ENCODE measurements at regions not wholly inside any gene's neighbourhood (a gene's known extent, or its start where the extent isn't known, plus 50 kb on each side); places are given as distances from the start of the nearest gene placed in this dataset.

DNA sequence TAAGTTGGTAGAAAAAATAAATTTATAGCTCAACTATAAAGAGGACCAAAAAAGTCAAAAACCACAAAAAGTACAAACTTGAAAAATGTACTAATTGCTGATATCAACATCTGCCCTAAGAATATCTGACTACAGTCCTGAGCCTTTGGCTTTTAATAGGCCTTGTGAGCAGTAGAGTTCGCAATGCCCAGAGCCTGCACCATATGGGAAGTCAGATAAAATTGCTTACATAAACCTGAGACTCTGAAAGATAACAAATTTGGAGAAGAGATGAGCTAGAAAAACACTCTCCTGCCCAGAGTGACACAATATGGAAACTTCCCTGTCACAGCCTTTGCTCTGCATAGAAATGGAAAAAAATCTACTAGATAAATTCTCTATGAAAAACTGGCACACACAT lies 368.0 kb upstream of the GRIN3A start (continued):
- TF ChIP-seq MAFF (IDR thresholded peaks at IDR 0.05; ENCODE audit: low read depth, low read length) (no peak), ZNF839 (CRISPR knock-in tag; IDR thresholded peaks at IDR 0.05; ENCODE audit: borderline replicate concordance) (no peak), ELF3 (CRISPR knock-in tag; IDR thresholded peaks at IDR 0.05) (no peak), ZSCAN21 (CRISPR knock-in tag; IDR thresholded peaks at IDR 0.05; ENCODE audit: borderline replicate concordance) (no peak), ARNT (IDR thresholded peaks at IDR 0.05) (no peak), SALL1 (CRISPR knock-in tag; IDR thresholded peaks at IDR 0.05) (no peak), KDM1A (CRISPR knock-in tag; IDR thresholded peaks at IDR 0.05) (no peak)
- TF ChIP-seq, protein P1, sequence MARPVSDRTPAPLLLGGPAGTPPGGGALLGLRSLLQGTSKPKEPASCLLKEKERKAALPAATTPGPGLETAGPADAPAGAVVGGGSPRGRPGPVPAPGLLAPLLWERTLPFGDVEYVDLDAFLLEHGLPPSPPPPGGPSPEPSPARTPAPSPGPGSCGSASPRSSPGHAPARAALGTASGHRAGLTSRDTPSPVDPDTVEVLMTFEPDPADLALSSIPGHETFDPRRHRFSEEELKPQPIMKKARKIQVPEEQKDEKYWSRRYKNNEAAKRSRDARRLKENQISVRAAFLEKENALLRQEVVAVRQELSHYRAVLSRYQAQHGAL (CRISPR knock-in tag; IDR thresholded peaks at IDR 0.05; ENCODE audit: not compliant biosample characterization): no peak

DNA sequence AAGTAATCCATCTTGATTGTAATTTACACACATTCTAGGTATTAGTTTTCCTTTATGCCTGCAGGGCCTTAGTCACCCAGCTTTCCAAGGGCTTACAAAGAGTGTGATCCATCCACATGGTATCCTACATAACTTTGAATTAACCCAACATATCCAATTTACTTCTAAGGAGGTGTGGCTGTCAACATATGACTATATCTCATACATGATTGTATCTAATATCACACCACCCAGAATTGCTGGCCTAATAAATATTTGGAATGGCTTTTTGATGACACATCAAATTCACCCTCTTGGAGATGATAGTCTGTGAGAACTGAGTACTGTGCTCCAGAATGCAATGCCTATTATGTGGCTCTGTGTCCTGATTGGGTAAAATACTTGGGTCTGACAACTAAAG lies 363.3 kb upstream of the GRIN3A start:
- Histone ChIP-seq H3K9ac (ENCODE audit: insufficient read depth, low read depth, low read length) (no peak overlapping the region), H4K20me1 (ENCODE audit: insufficient read depth, low read length) (no peaks in the 10 kb centered on the region), H3K27ac (ENCODE audit: extremely low read length, insufficient read depth, low read length) (no peak overlapping the region), H3K4me2 (ENCODE audit: low read depth, low read length) (no peak overlapping the region), H3K9me3 (ENCODE audit: low read length) (no peaks in the 10 kb centered on the region), H3K36me3 (replicated peaks in 1 of 2; ENCODE audit: control insufficient read depth in 1 of 2, insufficient read depth in 2 of 2, low read length in 2 of 2) (no peaks in the 10 kb centered on the region), H3K4me1 (ENCODE audit: insufficient read depth, low read length) (no peaks in the 10 kb centered on the region), H3K27me3 (ENCODE audit: control insufficient read depth in 1 of 2, insufficient read depth in 2 of 2, low read length in 2 of 2) (no peaks in the 10 kb centered on the region), H2AFZ (ENCODE audit: low read length) (no peak overlapping the region), H3K79me2 (ENCODE audit: insufficient read depth, low read length) (no peaks in the 10 kb centered on the region), H3K4me3 (replicated peaks in 1 of 3; ENCODE audit: insufficient read depth in 1 of 3, low read depth in 2 of 3, low read length in 3 of 3) (no peak overlapping the region)
- DNase-seq (ENCODE audit: low spot score) (no peak), FAIRE-seq (no peak), ATAC-seq (no peak)
- no TSS peak for BruUV-seq (replicated peaks)
- intact Hi-C loops (cut with micrococcal nuclease; ENCODE audit: unreplicated experiment): no loop called here
- TF ChIP-seq MAFK (conservative IDR thresholded peaks at IDR 0.05 in 1 of 2, IDR thresholded peaks at IDR 0.05 in 1 of 2; ENCODE audit: low read length in 2 of 2) (peak; percentile 91 to 95), ZNF75D (CRISPR knock-in tag; IDR thresholded peaks at IDR 0.05; ENCODE audit: borderline replicate concordance) (no peak), MAFF (IDR thresholded peaks at IDR 0.05; ENCODE audit: low read depth, low read length) (peak; percentile 93)
- in situ Hi-C loops (cut with HindIII; ENCODE audit: extremely low pct_ligation_motif_present, low pct_unique_long_range_greater_than_20kb): no loop called here
- ChIA-PET POLR2A (no interaction called here), CTCF (ENCODE audit: low intra/inter-chr PET ratio, low total read pairs) (no interaction called here)

Measured in HepG2 (cell line).